ENCODE measurements at regions not wholly inside any gene's neighbourhood (a gene's known extent, or its start where the extent isn't known, plus 50 kb on each side); places are given as distances from the start of the nearest gene placed in this dataset.
"Not testable (repeated sequence)": the region's sequence is repeated elsewhere in the genome, so short reads cannot be mapped to it uniquely, and the experiment has no call there.

DNA sequence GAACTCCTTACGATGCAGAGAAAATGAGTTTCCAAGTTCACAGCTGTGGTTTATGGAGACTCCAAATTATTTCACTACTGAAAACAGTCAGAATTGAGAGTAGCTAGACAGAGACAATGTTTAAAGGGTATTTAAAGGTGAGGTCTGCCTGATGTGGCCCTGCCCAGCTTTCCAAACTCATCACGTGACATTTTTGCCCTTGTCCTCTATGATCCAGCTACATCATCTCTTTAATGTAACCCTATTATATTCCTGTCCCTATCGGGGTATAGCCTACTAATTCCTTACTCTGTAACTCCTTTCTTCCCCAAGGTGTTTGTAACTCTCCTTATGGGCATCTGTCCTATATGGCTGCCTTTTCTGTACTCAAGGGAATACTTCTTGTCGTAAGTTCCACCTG lies 297.2 kb downstream of the GRXCR1 start:
- no peaks in the 10 kb centered on the region for H3K36me3 ChIP-seq
- 70 to 93% (median 78%) methylated on average over 4 of the region's 4 CpGs for WGBS, 5 donors
- DNase-seq, result no peak
- H3K27ac ChIP-seq, result no peak overlapping the region
- H3K27me3 ChIP-seq (replicated peaks in 1 of 7), result no peaks in the 10 kb centered on the region
- H3K4me3 ChIP-seq, result no peak overlapping the region
- no peaks in the 10 kb centered on the region for H3K9me3 ChIP-seq
- H3K4me1 ChIP-seq, result no peaks in the 10 kb centered on the region
- no peak for TF ChIP-seq POLR2A (IDR thresholded peaks at IDR 0.05)
- TF ChIP-seq, protein P1, sequence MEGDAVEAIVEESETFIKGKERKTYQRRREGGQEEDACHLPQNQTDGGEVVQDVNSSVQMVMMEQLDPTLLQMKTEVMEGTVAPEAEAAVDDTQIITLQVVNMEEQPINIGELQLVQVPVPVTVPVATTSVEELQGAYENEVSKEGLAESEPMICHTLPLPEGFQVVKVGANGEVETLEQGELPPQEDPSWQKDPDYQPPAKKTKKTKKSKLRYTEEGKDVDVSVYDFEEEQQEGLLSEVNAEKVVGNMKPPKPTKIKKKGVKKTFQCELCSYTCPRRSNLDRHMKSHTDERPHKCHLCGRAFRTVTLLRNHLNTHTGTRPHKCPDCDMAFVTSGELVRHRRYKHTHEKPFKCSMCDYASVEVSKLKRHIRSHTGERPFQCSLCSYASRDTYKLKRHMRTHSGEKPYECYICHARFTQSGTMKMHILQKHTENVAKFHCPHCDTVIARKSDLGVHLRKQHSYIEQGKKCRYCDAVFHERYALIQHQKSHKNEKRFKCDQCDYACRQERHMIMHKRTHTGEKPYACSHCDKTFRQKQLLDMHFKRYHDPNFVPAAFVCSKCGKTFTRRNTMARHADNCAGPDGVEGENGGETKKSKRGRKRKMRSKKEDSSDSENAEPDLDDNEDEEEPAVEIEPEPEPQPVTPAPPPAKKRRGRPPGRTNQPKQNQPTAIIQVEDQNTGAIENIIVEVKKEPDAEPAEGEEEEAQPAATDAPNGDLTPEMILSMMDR (IDR thresholded peaks at IDR 0.05 in 8 of 11, conservative IDR thresholded peaks at IDR 0.05 in 3 of 11), result no peak
- no peak for TF ChIP-seq POLR2AphosphoS5 (IDR thresholded peaks at IDR 0.05)
- intact Hi-C loops (cut with DNase I; ENCODE audit: low total_unique reads), result no loop called here

DNA sequence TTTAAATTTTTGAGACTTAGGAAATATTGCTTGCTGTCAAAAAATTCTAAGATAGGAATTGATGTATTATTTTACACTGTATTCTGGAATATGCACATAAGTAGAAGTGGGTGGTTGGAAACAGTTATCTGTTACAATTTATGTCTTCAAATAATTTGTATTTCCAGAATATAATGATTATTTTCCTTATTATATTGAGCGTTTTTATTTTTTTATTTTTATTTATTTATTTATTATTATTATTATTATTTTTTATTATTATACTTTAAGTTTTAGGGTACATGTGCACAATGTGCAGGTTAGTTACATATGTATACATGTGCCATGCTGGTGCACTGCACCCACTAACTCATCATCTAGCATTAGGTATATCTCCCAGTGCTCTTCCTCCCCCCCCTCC lies 320.1 kb downstream of the GRXCR1 start:
- H3K27me3 ChIP-seq (replicated peaks in 1 of 7); H3K36me3 ChIP-seq; H3K4me1 ChIP-seq; H3K9me3 ChIP-seq; intact Hi-C loops (cut with DNase I; ENCODE audit: low total_unique reads); H3K27ac ChIP-seq; DNase-seq; H3K4me3 ChIP-seq: not testable (repeated sequence)
- WGBS, 5 donors, result 77 to 86% (median 84%) methylated on average over 1 of the region's 1 CpG

GRCh38 chr4:43223820-43224219 lies 331.3 kb downstream of the GRXCR1 start:
- no peak overlapping the region for H3K4me3 ChIP-seq
- H3K36me3 ChIP-seq, result no peaks in the 10 kb centered on the region
- no peaks in the 10 kb centered on the region for H3K4me1 ChIP-seq
- H3K27ac ChIP-seq, result no peak overlapping the region
- intact Hi-C loops (cut with DNase I; ENCODE audit: low total_unique reads), result no loop called here
- 87 to 95% (median 90%) methylated on average over 3 of the region's 3 CpGs for whole genome bisulfite sequencing, 5 donors
- no peaks in the 10 kb centered on the region for H3K27me3 ChIP-seq (replicated peaks in 1 of 7)
- peaks cover 0 to 6% (median 0%) of the 10 kb centered on the region in 8 donors for H3K9me3 ChIP-seq
- TF ChIP-seq POLR2A (IDR thresholded peaks at IDR 0.05), result no peak
- TF ChIP-seq, protein P1 (IDR thresholded peaks at IDR 0.05 in 8 of 11, conservative IDR thresholded peaks at IDR 0.05 in 3 of 11), result no peak
- no peak for TF ChIP-seq POLR2AphosphoS5 (IDR thresholded peaks at IDR 0.05)
- DNase-seq, result no peak

GRCh38 chr4:43224559-43224958 lies 332.0 kb downstream of the GRXCR1 start:
- intact Hi-C loops (cut with DNase I; ENCODE audit: low total_unique reads), result no loop called here
- no peaks in the 10 kb centered on the region for H3K4me1 ChIP-seq
- TF ChIP-seq POLR2A (IDR thresholded peaks at IDR 0.05) (no peak), POLR2AphosphoS5 (IDR thresholded peaks at IDR 0.05) (no peak)
- TF ChIP-seq, protein P1 (IDR thresholded peaks at IDR 0.05 in 8 of 11, conservative IDR thresholded peaks at IDR 0.05 in 3 of 11), result no peak
- peaks cover 0 to 6% (median 0%) of the 10 kb centered on the region in 8 donors for H3K9me3 ChIP-seq
- 6 to 18% (median 15%) methylated on average over 2 of the region's 2 CpGs for WGBS, 5 donors
- H3K27ac ChIP-seq, result no peak overlapping the region
- H3K36me3 ChIP-seq, result no peaks in the 10 kb centered on the region
- H3K27me3 ChIP-seq (replicated peaks in 1 of 7), result no peaks in the 10 kb centered on the region
- H3K4me3 ChIP-seq, result no peak overlapping the region
- DNase-seq, result no peak

GRCh38 chr4:43233321-43233720 lies 340.8 kb downstream of the GRXCR1 start:
- TF ChIP-seq POLR2AphosphoS5 (IDR thresholded peaks at IDR 0.05) (no peak), POLR2A (IDR thresholded peaks at IDR 0.05) (no peak)
- TF ChIP-seq, protein P1 (IDR thresholded peaks at IDR 0.05 in 8 of 11, conservative IDR thresholded peaks at IDR 0.05 in 3 of 11), result no peak
- no peak for DNase-seq

More at GRCh38 chr4:43233321-43233720, 340.8 kb downstream of the GRXCR1 start:
- no peak overlapping the region for H3K27ac ChIP-seq
- 91 to 98% (median 94%) methylated on average over 3 of the region's 3 CpGs for WGBS, 5 donors
- no peaks in the 10 kb centered on the region for H3K27me3 ChIP-seq (replicated peaks in 1 of 7)
- no peak overlapping the region for H3K4me3 ChIP-seq
- no peaks in the 10 kb centered on the region for H3K4me1 ChIP-seq
- no peaks in the 10 kb centered on the region for H3K36me3 ChIP-seq
- no peaks in the 10 kb centered on the region for H3K9me3 ChIP-seq
- intact Hi-C loops (cut with DNase I; ENCODE audit: low total_unique reads), result no loop called here
